ENCODE measurements at regions not wholly inside any gene's neighbourhood (a gene's known extent, or its start where the extent isn't known, plus 50 kb on each side); places are given as distances from the start of the nearest gene placed in this dataset.

DNA sequence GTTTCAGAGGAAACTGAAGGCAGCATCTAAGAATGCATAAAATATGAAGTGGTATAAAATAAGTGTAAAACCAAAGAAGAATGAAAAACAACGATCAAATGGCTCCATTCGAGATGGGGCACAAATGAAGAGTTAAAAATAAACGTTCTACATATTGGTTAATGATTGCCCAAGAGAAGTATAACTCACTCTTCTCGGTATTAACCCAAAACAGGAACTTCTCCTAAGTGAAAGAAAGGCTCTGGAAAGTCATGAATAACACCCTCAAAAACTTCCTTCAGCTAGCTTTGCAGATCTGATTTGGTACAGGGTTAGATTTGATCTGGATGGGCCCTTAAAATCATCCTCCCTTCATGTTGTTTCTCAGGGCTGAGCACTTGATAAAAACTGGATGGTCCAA is 94.3 kb upstream of the ADO start:
- DNase-seq (ENCODE audit: low read depth), result no peak

DNA sequence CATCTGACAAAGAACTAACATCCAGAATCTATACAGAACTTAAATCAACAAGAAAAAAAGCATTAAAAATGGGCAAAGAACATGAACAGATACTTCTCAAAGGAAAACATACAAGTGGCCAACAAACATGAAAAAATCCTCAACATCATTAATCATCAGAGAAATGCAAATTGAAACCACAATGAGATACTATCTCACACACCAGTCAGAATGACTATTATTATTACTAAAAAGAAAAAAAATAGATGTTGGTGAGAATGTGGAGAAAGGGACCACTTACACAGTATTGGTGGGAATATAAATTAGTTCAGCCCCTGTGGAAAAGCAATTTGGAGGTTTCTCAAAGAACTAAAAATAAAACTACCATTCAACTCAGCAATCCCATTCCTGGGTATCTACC is 89.1 kb upstream of the ADO start:
- no peak for DNase-seq (ENCODE audit: low read depth)

DNA sequence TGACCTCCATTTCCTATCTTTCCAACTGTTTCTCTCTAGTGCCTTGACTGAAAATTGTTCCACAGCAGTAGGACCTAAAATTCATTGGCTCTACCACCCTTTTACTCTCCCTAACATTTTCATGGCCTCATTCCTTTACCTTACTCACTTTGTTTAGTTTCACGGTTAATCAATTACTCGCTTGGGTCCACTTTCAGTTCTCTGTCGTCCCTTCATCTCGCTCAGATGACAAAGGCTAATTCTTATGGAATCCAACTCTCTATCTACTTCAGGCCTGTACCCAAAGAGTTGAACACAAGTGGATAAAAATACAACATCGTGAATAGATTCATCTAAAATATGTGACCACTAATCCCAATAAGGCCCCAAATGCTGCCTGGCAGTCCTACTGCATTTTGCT is 85.9 kb upstream of the ADO start:
- DNase-seq (ENCODE audit: low read depth), result no peak

GRCh38 chr10:62719061-62719460 is 85.5 kb upstream of the ADO start:
- no peak for DNase-seq (ENCODE audit: low read depth)

DNA sequence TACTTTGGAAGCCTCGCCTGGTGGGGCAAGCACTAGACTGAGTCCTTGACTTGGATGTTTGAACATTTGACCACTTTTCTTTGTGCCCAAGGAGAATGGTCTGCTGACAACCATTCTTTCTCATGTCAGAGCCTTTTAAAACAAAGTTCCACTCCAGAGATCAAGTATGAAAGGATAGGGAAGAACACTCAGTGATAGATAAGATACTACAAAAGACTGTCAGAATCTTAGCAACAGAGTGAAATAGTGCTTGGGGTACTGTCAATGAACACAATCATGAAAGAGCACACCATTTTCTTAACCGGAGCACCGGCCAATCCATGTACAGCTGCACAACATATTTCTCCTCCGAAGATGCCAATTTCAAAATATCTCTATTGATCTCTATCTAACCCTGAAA is 82.8 kb upstream of the ADO start:
- no peak for DNase-seq (ENCODE audit: low read depth)

GRCh38 chr10:62723375-62723774 is 81.1 kb upstream of the ADO start:
- no peak for DNase-seq (ENCODE audit: low read depth)

DNA sequence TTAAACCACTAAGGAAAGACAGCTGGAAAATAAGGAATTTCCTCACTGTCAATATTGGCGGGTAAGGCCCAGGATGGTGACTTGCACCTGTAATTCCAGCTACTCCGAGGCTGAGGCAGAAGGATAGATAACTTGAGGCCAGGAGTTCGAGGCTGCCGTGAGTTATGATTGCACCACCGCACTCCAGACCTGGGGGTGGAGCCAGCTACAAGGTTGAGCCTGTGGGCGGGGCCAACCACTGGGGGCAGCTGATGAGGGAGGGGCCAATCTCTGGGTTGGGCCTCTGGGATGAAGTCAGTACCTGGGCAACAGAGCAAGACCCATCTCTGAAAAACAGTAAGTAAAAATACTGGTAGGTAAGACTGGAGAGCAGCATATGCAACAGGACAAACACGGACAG is 80.1 kb upstream of the ADO start:
- no peak for DNase-seq (ENCODE audit: low read depth)

GRCh38 chr10:62726142-62726541 is 78.4 kb upstream of the ADO start:
- peak; percentile 59 for DNase-seq (ENCODE audit: low read depth)

- no peak for DNase-seq (ENCODE audit: low read depth)
Observed at GRCh38 chr10:62726638-62727037, 77.9 kb upstream of the ADO start.

GRCh38 chr10:62727934-62728333 is 76.6 kb upstream of the ADO start:
- no peak for DNase-seq (ENCODE audit: low read depth)

DNA sequence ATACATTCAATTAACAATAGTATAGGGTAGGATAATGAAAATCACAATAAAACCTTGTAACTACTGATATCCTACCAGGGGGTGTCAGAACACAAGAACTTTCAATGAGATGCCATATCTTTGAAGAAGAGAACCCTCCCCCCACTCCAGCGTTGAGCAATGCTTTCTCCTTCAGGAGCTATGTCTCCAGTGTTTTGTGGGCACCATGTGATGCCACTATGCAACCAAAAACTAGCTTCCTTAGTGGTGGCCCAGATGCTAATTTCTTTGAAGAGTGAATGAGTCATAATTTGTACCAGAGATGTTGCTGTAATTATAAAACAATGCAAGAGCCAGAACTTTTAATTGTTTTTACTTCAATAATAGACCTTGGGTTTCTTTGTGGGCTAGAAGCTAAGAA is 76.0 kb upstream of the ADO start:
- DNase-seq (ENCODE audit: low read depth), result no peak

DNA sequence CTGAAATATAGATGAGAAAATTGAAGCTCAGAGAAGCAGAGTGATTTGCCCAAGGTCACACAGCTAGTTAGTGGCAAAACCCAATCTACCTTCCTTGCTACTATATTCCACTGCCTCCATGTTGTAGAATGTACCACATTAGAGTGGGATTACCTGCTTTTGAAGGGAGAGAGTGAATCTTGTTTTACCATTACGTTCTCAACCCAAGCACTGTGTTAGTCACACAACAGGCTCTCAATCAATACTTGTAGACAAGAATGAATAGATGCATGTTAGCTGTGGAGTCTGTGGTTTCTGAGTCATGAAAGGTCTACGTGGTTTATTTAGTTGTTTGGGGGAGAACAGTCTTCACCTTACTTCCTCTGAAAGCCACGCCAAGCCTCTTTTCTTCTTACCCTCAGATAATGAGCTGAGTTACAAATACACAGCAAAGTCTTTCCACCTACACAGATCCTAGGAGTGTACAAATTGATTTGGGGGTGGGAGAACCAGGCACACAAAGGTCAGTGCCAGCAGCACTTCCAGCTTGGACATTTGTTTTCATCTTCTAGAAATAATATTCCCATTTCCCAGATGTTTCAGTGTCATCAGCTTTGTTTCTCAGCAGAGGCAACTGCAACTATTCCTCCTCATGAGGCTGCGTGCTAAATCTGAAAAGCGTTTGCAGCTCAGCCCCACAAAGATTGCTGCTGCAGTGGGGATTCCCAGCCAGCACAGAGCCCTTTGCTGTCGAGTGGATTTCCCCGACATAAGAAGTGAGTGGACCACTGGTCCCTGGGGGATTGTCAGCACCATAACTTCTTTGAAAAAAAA is 71.5 kb upstream of the ADO start:
- DNase-seq (ENCODE audit: low read depth), result peak; percentile 56

DNA sequence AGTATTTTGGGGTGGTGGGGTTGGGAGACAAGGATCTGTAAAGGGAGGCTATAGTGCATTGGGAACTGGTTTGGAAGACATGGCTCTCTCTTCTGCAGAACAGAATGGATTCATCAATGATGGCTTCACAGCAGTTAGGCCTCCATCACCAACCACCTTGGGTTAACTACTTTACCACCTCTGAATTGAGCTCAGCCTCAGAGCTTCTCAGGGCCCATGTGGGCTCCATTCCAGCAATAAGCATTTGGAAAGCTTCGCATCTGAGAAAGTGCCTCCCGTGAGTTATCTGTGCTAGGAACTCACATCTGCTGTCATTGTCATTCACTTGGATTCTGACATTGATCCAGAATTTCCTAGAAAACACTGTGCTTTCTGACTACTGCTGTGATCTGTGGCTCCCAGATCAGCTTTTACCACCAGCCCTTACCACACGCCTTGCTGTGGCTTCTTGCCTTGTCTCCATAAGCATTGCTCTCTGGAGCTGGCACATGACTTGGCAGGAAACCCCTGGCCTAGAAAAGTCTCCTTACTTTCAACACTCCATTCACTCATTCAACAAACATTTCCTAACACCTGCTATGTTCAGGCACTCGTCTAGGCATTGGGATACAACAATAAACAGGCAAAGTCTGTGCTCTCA is 70.7 kb upstream of the ADO start:
- no peak for DNase-seq (ENCODE audit: low read depth)

DNA sequence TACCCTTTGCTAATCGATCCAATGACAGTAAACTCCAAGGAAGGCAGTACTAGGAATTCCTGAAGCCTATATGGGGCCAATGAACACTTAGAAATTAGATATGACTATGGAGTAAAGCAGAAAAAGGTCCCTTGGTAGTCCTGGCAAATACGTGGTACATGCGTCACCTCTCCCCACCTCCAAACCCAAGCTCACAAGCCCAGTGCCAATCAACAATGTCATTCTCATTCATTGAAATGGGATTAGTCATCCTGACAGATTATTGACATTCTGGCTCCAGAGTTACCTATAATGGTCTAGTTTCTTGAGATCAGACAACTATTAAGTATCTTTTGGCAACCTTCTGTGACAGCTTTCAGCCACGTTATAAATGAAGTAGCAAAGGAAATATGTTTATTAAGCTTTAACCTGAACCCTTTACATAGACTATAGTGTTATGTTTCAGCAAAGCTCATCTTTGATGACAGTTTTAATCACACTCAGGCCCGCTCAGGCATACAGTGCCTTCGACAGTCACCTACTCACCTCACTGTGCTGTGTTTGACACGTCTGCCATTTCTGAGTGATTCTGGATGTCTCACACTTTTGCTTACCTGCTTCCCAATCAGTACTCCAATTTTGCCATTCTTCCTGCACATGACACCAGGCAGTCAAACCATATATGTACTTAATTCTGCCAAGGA is 69.6 kb upstream of the ADO start:
- no peak for DNase-seq (ENCODE audit: low read depth)

DNA sequence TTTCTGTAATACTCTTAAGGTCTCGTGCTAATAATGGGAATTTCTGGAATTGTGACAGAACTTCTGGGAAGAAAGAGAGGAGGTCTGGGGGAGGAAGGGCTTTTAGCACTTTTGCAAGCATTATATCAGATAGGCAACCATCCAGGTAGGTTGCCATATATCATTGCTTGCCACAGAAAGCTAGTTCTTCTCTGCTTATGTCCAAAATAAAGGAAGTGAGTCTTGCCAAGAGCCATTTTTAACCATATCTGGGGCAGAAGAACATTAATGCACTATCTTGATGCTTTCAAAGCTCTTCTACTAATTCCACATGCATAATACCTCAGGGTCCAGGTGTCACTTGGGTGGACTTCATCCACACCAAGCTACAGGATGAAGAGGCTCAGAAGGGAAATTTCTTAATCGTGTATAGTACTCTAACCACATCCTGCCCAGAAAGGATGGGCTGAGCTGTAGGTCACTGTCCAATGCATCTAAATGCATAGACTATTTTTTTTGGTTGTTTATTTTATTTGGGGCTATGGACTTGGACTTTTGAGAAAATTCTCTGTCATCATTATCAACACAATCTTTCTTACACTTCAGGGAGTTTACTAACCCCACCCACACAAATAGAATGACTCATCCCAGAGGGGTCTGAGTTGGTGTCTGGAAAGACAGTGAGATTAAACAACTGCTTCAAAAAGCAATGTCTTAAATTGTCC is 68.9 kb upstream of the ADO start:
- DNase-seq (ENCODE audit: low read depth), result no peak

DNA sequence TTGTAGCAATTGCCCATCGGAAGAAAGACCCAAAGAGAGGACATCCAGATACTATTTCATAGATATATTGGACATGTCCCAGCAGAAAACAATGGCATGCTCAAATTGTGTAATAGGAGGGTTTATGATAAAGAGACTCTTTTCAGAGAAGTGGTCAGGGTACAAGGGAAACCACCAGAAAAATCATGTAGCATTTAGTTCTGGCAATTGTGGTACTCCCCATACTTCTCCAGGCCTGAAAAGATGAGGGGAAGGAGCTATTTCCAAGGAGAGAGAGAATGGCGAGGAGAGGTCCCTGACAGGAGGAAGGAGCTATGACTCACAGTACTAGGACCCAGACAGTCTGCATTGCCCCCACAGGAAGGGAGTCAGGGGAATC is 68.4 kb upstream of the ADO start:
- no peak for DNase-seq (ENCODE audit: low read depth)

DNA sequence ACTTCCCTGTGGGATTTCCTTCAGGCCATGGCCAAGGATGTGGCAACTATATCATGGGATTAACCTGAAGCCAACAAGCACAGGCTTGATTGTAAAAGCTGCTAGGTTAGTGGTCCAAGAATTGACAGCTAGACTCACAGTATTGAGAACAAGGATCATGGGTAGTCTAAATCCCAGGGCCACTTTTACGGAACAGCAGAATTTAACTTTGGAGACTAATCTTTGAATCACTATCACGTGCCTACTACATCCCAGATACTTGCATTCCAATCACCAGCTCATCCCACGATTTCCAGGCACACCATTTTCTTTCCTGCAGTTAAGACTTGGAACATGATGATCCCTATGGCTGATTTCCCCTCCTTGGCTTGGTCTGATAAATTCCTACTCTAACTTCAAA is 65.6 kb upstream of the ADO start:
- no peak for DNase-seq (ENCODE audit: low read depth)

GRCh38 chr10:62740885-62741745 is 63.4 kb upstream of the ADO start:
- no peak for DNase-seq (ENCODE audit: low read depth)

DNA sequence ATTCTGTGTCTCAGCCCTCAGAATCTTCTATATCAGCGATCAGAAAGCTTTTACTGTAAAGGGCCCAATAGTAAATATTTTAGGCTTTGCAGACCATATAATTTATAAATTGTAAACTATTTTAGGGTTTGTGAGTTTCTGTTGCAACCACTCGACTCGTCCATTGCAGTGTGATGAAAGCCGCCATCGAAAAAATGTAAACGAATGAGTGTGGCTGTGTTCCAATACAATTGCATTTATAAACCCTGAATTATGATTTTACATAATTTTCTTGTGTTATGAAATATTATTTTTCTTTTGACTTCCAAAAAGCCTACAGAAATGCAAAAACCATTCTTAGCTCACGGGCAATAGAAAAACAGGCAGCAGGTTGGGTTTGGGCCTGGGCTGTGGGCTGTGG is 62.5 kb upstream of the ADO start:
- DNase-seq (ENCODE audit: low read depth), result no peak

DNA sequence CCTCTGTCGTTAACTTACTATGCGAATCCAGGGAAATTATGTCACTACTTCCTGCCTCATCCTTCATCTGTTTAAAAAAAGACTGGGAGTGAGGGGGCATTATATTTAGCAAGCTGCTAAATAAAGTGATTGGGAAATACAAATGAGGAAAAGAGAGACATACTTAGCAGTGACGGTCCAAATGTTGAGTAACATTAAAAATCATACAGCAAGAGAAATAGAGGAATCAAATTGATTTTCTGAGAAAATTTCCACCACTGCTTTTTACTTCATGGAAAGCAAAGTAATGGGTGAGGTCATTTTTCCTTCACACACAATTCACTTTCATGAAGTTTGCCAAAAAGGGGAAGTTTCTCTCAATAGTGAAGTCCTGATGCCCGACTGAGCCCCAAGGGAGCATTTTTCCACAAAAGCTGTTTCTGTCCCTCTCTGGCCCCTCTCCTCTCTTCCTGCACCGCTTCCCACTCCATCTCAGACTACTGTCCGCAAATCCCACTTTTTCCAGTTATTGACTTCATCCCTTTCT is 61.9 kb upstream of the ADO start:
- DNase-seq (ENCODE audit: low read depth), result no peak

GRCh38 chr10:62744136-62744535 is 60.4 kb upstream of the ADO start:
- DNase-seq (ENCODE audit: low read depth), result no peak

GRCh38 chr10:62745581-62745980 is 58.9 kb upstream of the ADO start:
- no peak for DNase-seq (ENCODE audit: low read depth)
